Activated naive CD8-positive, alpha-beta T cell treated with anti-CD3 and anti-CD28 coated beads for 36 hours (primary cell): ENCODE measurements at regions not wholly inside any gene's neighbourhood (a gene's known extent, or its start where the extent isn't known, plus 50 kb on each side); places are given as distances from the start of the nearest gene placed in this dataset.

Experiments used
- DNase-seq: peaks from one replicate; pipeline ENCODE4 v3.0.0; 2021
- H3K27ac Mint-ChIP-seq: one replicate; pipeline ENCODE4 v1.8.0; 2022; ENCODE audit warnings: mild to moderate bottlenecking, moderate library complexity, mixed read lengths
- H3K27me3 Mint-ChIP-seq: one replicate; pipeline ENCODE4 v1.8.0; 2022; ENCODE audit warnings: mild to moderate bottlenecking, mixed read lengths
- H3K36me3 Mint-ChIP-seq: one replicate; pipeline ENCODE4 v1.8.0; 2021; ENCODE audit warnings: mild to moderate bottlenecking, mixed read lengths
- H3K4me1 Mint-ChIP-seq: one replicate; pipeline ENCODE4 v1.8.0; 2021; ENCODE audit warnings: mixed read lengths
- H3K4me3 Mint-ChIP-seq: one replicate; pipeline ENCODE4 v1.8.0; 2022; ENCODE audit warnings: mild to moderate bottlenecking, moderate library complexity, mixed read lengths
- H3K9me3 Mint-ChIP-seq: one replicate; pipeline ENCODE4 v1.8.0; 2022; ENCODE audit warnings: mixed read lengths

DNA sequence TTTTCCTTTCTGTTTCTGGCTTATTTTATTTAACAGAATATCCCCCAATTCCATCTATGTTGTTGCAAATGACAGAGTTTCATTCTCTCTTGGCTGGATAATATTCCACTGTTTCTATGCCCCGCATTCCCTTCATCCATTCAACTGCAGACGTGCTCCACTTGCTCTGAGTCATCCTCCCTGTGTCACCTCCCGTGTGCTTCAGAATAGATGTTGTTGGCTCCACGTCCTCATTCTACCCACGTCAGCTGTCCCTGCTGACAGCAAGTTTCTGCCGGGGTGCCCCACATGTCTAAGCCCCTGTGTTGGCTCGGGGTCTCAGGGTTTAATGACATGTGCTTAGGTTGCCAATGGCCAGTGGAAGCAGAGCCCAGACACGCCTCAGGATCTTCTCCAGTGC lies 1041.0 kb downstream of the UQCRFS1 start:
- H3K4me1 Mint-ChIP-seq: no peaks in the 10 kb centered on the region
- peaks cover 7% of the 10 kb centered on the region for H3K9me3 Mint-ChIP-seq
- no peak for DNase-seq
- no peaks in the 10 kb centered on the region for H3K27me3 Mint-ChIP-seq
- no peak overlapping the region for H3K27ac Mint-ChIP-seq
- no peak overlapping the region for H3K4me3 Mint-ChIP-seq
- no peaks in the 10 kb centered on the region for H3K36me3 Mint-ChIP-seq

DNA sequence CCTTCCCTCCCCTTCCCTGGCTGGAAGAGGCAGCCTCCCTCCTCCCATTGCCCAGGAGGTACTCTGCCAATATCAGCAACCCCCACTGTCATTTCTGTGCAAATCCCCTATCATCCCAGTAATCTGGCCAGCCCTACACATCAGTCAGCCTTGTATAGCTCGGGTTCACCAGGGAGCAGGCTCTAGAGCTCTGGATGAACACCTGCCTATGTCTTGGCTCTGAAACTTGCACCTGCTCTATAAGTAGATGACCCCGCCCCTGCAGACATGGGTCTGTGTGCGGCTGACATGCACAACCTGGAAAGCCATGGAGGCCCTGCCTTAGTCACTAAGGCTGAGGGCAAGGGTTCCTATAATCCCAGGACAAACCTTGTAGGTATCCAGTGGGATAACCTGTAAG lies 1042.9 kb downstream of the UQCRFS1 start:
- H3K36me3 Mint-ChIP-seq: no peaks in the 10 kb centered on the region
- H3K4me3 Mint-ChIP-seq: no peak overlapping the region
- DNase-seq: no peak
- no peaks in the 10 kb centered on the region for H3K9me3 Mint-ChIP-seq
- H3K27ac Mint-ChIP-seq: no peak overlapping the region
- H3K4me1 Mint-ChIP-seq: no peaks in the 10 kb centered on the region
- H3K27me3 Mint-ChIP-seq: no peaks in the 10 kb centered on the region

DNA sequence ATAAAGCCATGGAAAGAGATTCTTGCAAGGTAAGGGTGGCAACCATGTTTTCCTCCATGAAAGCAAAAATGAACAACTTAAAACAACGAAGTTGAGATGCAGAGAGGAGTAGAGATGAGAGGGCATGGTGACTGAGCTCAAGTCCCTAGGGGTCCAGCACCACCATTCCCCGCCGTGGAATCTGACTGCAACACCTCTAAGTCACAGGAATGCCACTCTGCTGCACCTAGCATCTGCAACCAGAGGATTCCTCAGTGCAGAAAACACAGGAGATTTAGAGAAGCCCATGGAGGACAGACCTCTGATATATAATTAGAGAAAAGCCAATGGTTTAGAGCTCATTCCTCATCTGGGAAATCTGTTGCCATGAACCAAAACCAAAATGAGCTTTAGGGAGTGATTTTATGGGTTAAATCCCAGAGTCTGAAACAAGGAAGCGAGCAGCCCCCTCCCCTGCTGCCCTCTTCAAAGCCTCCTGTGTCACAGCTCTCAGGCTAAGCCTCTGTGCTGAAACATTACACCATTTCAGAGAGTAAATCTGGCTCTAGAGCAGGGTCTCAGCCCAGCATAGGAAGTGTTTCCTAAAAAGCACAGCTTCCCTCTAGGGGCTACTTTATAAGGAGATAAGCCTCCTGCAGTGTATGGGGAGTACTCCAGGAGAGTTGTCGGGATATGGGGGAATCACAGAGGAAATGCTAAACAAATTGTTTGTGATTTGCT lies 1043.6 kb downstream of the UQCRFS1 start:
- Mint-ChIP-seq H3K4me1 (no peaks in the 10 kb centered on the region), H3K9me3 (no peaks in the 10 kb centered on the region), H3K27me3 (no peaks in the 10 kb centered on the region), H3K27ac (no peak overlapping the region), H3K4me3 (no peak overlapping the region), H3K36me3 (no peaks in the 10 kb centered on the region)
- DNase-seq: no peak

DNA sequence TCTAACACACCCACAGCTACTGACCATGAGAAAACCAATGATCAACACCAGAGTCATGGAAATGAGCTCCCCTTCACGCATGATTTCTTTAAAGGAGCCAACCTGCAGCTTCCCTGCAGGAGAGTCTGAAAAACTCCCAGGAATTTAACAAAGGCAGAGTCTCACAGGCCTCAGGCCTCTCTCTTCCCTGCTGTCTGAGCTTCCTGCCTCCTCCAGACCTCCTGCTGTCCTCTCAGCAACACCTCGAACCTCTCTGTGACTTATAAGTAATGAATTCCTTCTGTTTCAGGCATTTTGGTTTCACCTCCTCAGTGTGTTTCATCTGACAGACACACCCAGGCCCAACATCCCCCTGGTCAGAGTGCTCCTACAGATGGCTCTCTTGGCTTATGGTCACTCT lies 1044.4 kb downstream of the UQCRFS1 start:
- Mint-ChIP-seq H3K27ac (no peak overlapping the region), H3K4me1 (no peaks in the 10 kb centered on the region), H3K27me3 (no peaks in the 10 kb centered on the region), H3K36me3 (no peaks in the 10 kb centered on the region), H3K4me3 (no peak overlapping the region), H3K9me3 (no peaks in the 10 kb centered on the region)
- no peak for DNase-seq

DNA sequence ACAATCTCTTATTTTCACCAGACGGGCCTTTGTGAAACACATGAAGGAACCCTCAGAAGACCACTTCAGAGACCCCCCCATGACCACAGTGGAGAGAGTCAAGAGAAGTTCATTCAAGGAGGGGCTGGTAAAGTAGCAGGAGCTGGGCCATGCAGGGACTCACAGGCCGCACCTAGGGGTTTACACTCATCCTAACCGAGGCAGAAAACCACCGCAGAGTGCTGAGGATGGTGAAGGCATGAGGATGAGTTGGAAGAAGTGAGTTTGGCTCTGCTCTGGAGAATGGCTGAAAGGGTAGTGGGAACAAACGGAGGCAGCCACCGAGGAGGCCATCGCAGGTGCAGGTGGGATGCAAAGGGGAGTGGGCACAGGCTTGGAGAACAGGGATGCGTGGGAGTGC lies 1046.9 kb downstream of the UQCRFS1 start:
- no peaks in the 10 kb centered on the region for H3K27me3 Mint-ChIP-seq
- H3K27ac Mint-ChIP-seq: no peak overlapping the region
- DNase-seq: no peak
- no peaks in the 10 kb centered on the region for H3K36me3 Mint-ChIP-seq
- H3K4me1 Mint-ChIP-seq: no peaks in the 10 kb centered on the region
- no peak overlapping the region for H3K4me3 Mint-ChIP-seq
- H3K9me3 Mint-ChIP-seq: peaks cover 4% of the 10 kb centered on the region

DNA sequence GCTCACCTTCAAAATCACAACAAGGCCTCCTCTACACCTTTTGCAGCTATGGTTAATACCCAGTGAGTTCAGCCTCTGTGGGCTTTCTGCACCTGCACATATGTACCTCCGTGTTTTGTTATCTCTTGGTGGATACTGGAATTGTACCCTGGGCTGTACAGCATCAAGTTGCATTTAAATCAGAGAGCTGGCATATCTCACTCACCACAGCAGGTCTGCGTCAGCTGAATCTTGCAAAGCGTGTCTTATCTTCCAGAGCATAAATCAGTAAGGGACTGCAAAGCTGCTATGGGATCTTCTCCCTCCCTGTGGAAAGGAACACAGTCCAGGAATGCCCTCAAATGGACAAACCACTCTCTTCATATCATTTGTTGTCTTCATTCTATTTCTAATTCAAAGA lies 1048.7 kb downstream of the UQCRFS1 start:
- Mint-ChIP-seq H3K27me3 (no peaks in the 10 kb centered on the region), H3K27ac (no peak overlapping the region), H3K4me3 (no peak overlapping the region), H3K4me1 (no peaks in the 10 kb centered on the region), H3K36me3 (no peaks in the 10 kb centered on the region), H3K9me3 (peaks cover 11% of the 10 kb centered on the region)
- no peak for DNase-seq

DNA sequence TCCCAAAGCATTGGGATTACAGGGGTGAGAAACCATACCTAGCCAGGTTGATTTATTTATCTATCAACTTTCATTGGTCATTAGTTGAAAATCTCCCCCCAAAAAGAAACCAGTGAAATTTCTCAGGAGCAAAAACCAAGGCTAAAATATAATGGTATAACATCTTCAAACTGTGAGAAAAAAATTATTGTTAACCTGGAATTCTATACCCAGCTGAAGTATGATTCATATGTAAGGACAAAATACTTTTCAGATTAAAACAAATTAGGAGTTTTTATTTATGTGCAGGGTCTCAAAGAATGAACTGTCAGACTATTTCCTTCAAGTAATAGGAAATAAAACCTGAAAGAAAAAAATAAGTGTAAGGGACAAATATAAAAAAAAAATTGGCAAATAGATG lies 1053.9 kb downstream of the UQCRFS1 start:
- DNase-seq: no peak
- H3K9me3 Mint-ChIP-seq: peaks cover 18% of the 10 kb centered on the region
- H3K27me3 Mint-ChIP-seq: no peaks in the 10 kb centered on the region

DNA sequence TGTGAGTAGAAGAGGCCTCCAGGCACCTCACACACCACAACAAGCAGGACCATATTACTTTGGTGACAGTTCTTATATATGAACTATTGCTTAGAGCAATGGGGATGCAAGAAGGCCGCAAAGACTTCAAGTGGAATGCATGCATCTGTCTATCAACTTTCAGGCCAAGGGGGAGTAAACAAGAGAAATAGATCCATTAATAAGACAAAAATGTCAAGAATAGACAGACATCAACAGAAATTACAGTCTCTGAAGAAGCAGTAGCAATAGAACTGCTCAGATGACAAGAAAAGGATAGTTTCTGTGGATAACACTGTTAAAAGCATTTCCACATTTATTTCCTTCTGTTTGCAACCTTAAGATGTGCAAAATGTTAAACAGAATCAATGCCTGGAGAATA lies 1057.7 kb downstream of the UQCRFS1 start:
- H3K9me3 Mint-ChIP-seq: peaks cover 11% of the 10 kb centered on the region
- no peaks in the 10 kb centered on the region for H3K36me3 Mint-ChIP-seq
- DNase-seq: no peak
- H3K4me1 Mint-ChIP-seq: no peaks in the 10 kb centered on the region
- no peak overlapping the region for H3K4me3 Mint-ChIP-seq
- no peak overlapping the region for H3K27ac Mint-ChIP-seq
- no peaks in the 10 kb centered on the region for H3K27me3 Mint-ChIP-seq

More for the DNA sequence above, 1053.9 kb downstream of the UQCRFS1 start:
- no peaks in the 10 kb centered on the region for H3K4me1 Mint-ChIP-seq
- no peaks in the 10 kb centered on the region for H3K36me3 Mint-ChIP-seq
- H3K4me3 Mint-ChIP-seq: no peak overlapping the region
- H3K27ac Mint-ChIP-seq: no peak overlapping the region

DNA sequence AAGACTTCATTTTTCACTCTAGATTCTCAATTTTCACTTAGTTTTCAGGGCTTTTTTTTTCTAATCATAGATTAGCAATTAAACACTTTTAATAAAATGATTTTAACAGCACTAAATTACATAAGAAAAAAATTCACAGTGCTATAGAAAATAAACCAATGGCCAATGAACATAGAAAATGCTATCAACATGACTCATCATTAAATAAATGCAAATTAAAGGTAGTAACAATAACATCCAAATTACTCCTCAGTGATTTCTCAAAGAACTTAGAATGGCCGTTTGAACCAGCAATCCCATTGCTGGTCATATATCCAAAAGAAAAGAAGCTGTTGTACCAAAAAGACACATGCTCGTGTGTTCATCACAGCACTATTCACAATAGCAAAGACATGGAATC lies 1058.9 kb downstream of the UQCRFS1 start:
- Mint-ChIP-seq H3K4me3 (no peak overlapping the region), H3K4me1 (no peaks in the 10 kb centered on the region), H3K36me3 (no peaks in the 10 kb centered on the region), H3K27ac (no peak overlapping the region), H3K9me3 (peaks cover 5% of the 10 kb centered on the region), H3K27me3 (no peaks in the 10 kb centered on the region)
- DNase-seq: no peak

DNA sequence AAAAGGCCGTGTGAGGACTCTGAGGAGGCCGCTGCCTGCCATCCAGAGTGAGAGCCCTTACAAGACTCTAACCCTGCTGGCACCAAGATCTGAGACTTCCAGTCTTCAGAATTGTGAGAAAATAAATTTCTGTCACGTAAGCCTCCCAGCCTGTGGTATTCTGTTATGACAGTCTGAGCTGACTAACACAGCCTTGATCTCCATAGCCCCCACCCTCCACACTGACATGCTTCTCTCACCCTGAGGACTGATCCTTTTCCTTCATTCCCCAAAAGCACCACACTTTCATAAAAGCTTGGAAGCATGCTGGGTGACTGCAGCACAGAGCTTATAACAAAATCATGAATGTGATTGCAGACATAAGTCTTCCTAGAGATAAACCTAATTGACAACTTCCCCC lies 1059.8 kb downstream of the UQCRFS1 start:
- Mint-ChIP-seq H3K4me1 (no peaks in the 10 kb centered on the region), H3K4me3 (no peak overlapping the region), H3K36me3 (no peaks in the 10 kb centered on the region), H3K9me3 (peaks cover 1% of the 10 kb centered on the region), H3K27ac (no peak overlapping the region), H3K27me3 (no peaks in the 10 kb centered on the region)
- DNase-seq: no peak

DNA sequence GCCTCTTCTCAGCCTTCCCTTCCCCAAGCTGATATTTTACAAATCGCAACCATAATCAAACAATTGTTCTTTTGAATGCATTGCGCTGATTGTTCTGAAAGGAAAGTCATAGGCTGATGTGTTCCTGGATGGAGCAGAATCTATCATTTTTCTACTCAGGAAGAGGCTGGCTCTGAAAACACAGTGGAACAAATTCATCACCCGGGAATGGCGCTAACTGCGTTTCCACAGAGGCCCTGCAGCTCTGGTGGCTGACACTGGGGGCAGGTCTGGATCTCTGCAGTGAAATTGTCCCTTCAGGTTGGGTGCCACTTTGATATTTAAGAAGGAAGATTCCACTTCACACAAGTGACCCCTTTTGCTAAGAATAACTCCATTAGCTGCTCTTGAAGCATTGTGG lies 1060.8 kb downstream of the UQCRFS1 start:
- Mint-ChIP-seq H3K36me3 (no peaks in the 10 kb centered on the region), H3K4me3 (no peak overlapping the region)

DNA sequence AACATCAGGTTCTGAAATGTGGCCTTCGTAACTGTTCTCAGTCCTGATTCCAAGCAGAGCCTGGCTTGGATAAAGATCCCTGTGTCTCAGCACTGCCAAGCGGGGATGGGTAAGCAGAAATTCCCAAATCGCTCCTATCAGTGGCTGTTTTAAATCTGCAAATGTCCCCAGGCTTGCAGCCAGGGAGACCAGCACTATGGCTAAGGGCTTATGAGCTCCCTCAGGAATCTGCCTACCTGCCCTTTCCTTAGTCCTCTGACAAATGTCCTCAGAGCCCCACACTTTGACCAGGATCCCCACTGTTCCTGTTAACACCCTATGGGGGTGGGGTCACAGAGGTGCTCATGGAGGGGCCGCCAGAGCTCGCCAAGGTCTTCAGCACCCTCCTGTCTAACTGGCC lies 1062.8 kb downstream of the UQCRFS1 start:
- H3K27ac Mint-ChIP-seq: no peak overlapping the region
- no peaks in the 10 kb centered on the region for H3K9me3 Mint-ChIP-seq
- H3K4me1 Mint-ChIP-seq: no peaks in the 10 kb centered on the region
- no peaks in the 10 kb centered on the region for H3K36me3 Mint-ChIP-seq
- no peaks in the 10 kb centered on the region for H3K27me3 Mint-ChIP-seq
- no peak for DNase-seq
- no peak overlapping the region for H3K4me3 Mint-ChIP-seq

More for the DNA sequence above, 1060.8 kb downstream of the UQCRFS1 start:
- no peak overlapping the region for H3K27ac Mint-ChIP-seq
- DNase-seq: no peak
- no peaks in the 10 kb centered on the region for H3K27me3 Mint-ChIP-seq
- H3K4me1 Mint-ChIP-seq: no peaks in the 10 kb centered on the region
- H3K9me3 Mint-ChIP-seq: no peaks in the 10 kb centered on the region

DNA sequence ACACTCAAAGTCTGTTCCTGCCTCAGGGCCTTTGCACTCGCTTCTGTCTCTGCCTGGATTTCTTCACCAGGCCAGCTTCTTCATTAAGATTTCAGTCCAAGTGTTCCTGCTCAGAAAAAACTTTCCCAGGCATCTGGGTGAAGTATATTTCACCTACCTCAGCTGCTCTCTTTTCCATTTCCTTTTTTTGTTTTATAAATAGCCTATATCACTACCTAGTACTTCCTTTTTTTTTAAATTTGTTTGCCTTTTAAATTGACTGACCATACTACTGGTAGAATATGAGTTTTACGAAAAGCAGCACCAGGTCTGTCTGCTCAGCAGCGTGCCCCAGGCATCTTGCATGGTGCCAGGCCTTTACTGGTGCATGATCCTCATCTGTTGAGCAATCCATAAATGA lies 1064.4 kb downstream of the UQCRFS1 start:
- Mint-ChIP-seq H3K27me3 (no peaks in the 10 kb centered on the region), H3K4me1 (no peaks in the 10 kb centered on the region), H3K9me3 (peaks cover 2% of the 10 kb centered on the region), H3K4me3 (no peak overlapping the region), H3K36me3 (no peaks in the 10 kb centered on the region), H3K27ac (no peak overlapping the region)
- DNase-seq: no peak

DNA sequence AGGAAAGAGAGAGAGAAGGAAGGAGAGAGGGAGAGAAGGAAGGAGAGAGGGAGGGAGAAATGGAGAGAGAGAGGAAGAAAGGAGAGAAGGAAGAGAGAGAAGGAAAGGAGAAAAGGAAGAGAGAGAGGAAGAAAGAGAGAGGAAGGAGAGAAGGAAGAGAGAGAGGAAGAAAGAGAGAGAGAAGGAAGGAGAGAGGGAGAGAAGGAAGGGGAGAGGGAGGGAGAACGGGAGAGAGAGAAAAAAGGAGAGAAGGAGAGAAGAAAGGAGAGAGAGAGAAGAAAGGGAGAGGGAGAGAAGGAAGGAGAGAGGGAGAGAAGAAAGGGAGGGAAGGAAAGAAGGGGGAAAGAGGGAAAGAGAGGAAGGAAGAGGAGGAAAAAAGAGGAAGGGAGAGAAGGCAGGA lies 1070.7 kb downstream of the UQCRFS1 start:
- no peaks in the 10 kb centered on the region for H3K27me3 Mint-ChIP-seq
- peaks cover 14% of the 10 kb centered on the region for H3K9me3 Mint-ChIP-seq
- H3K4me3 Mint-ChIP-seq: no peak overlapping the region
- no peak overlapping the region for H3K27ac Mint-ChIP-seq
- no peaks in the 10 kb centered on the region for H3K4me1 Mint-ChIP-seq
- DNase-seq: no peak
- no peaks in the 10 kb centered on the region for H3K36me3 Mint-ChIP-seq

DNA sequence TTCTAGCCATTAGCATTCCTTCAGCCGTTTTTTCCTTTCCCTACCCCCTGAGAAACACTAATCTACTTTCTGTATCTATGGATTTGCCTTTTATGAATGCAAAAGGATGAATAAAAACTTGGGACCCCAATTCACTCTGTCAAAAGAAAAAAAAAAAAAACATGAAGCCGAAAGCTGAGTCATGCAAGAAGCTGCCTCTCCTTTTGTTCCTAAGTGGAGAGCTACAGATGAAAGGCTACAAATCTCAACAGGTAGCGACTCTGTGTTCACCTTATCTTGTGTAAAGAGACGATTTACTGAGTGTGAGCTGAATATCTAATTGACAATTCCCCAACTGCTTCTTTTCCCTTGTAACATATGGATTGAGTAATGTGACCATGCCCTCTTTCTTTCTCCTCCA lies 1072.8 kb downstream of the UQCRFS1 start:
- no peaks in the 10 kb centered on the region for H3K27me3 Mint-ChIP-seq
- no peaks in the 10 kb centered on the region for H3K4me1 Mint-ChIP-seq
- DNase-seq: no peak
- no peak overlapping the region for H3K27ac Mint-ChIP-seq
- no peak overlapping the region for H3K4me3 Mint-ChIP-seq
- no peaks in the 10 kb centered on the region for H3K36me3 Mint-ChIP-seq
- peaks cover 14% of the 10 kb centered on the region for H3K9me3 Mint-ChIP-seq

DNA sequence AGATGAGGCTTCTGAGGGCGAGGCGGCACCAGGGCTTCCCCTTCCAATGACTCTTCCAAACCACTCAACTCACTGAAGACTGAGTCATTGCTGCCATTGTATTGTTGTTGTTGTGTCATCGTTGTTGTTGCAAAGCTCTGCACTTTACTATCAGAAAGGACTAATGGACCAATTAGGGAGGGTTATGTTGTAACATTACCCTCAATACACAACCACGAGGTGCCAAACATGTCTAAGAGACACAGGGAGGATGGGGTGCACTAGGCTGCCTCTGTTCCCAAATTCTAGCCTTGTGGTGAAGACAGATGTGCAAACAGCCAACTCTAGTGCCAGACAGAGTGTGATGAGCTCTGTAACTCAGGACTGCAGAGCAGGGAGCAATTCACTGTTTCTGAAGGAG lies 1075.2 kb downstream of the UQCRFS1 start:
- H3K27ac Mint-ChIP-seq: no peak overlapping the region
- H3K4me3 Mint-ChIP-seq: no peak overlapping the region
- DNase-seq: no peak
- no peaks in the 10 kb centered on the region for H3K36me3 Mint-ChIP-seq
- H3K9me3 Mint-ChIP-seq: peaks cover 12% of the 10 kb centered on the region
- no peaks in the 10 kb centered on the region for H3K4me1 Mint-ChIP-seq
- no peaks in the 10 kb centered on the region for H3K27me3 Mint-ChIP-seq
